Neural progenitor cell (in vitro differentiated cells): ENCODE measurements at regions not wholly inside any gene's neighbourhood (a gene's known extent, or its start where the extent isn't known, plus 50 kb on each side); places are given as distances from the start of the nearest gene placed in this dataset.
"Not testable (repeated sequence)": the region's sequence is repeated elsewhere in the genome, so short reads cannot be mapped to it uniquely, and the experiment has no call there.

Source experiments
- CTCF ChIP-seq: fragments of 200-600 bp; sonication (generic); IDR thresholded peaks from 2 replicates; pipeline ENCODE4 v1.5.1; 2017; ENCODE audit warnings: antibody characterized with exemption, mild to moderate bottlenecking
- EZH2phosphoT487 ChIP-seq: fragments of 200-600 bp; sonication (generic); IDR thresholded peaks from 2 replicates; pipeline ENCODE4 v1.6.1; 2017; ENCODE audit warnings: antibody characterized with exemption

- TF ChIP-seq CTCF, EZH2phosphoT487: not testable (repeated sequence)
Measured at GRCh38 chr12:59316354-59316753, 279.5 kb upstream of the SLC16A7 start.
